Tibial nerve (tissue), 4 donors: ENCODE measurements at regions not wholly inside any gene's neighbourhood (a gene's known extent, or its start where the extent isn't known, plus 50 kb on each side); places are given as distances from the start of the nearest gene placed in this dataset.

Experiments
- DNase-seq, 2 donors: peaks; one replicate each; pipeline ENCODE4 v3.0.0-alpha.2; 2019; ENCODE audit warnings: low spot score in 2 of 2
- H3K27ac ChIP-seq, 4 donors: fragments of 200-600 bp; sonication (generic) in 3 of 4; one replicate each; pipeline ENCODE4 v1.5.1; 2017 to 2019; ENCODE audit warnings: mild to moderate bottlenecking in 1 of 4
- H3K27me3 ChIP-seq, 2 donors: fragments of 200-600 bp; sonication (generic) in 1 of 2; one replicate each; pipeline versions ENCODE4 v1.5.1 to v1.6.0; 2017 to 2019
- H3K36me3 ChIP-seq, 3 donors: fragments of 200-600 bp; sonication (generic); one replicate each; pipeline ENCODE4 v1.5.1; 2018 to 2019
- H3K4me1 ChIP-seq, 4 donors: fragments of 200-600 bp; sonication (generic) in 3 of 4; one replicate each; pipeline ENCODE4 v1.5.1; 2017 to 2019
- H3K4me3 ChIP-seq, 4 donors: fragments of 200-600 bp; sonication (generic) in 3 of 4; one replicate each; pipeline ENCODE4 v1.5.1; 2017 to 2019; ENCODE audit warnings: mild to moderate bottlenecking in 1 of 4, moderate library complexity in 1 of 4
- H3K9me3 ChIP-seq, 4 donors: fragments of 200-600 bp; sonication (generic) in 3 of 4; one replicate each; pipeline ENCODE4 v1.5.1; 2017 to 2019
- EP300 ChIP-seq, 2 donors: sonication (generic); formaldehyde crosslinking; IDR thresholded peaks; one replicate each; pipeline ENCODE4 v1.6.1; 2017; ENCODE audit warnings: antibody characterized with exemption in 2 of 2, mild to moderate bottlenecking in 1 of 2
- POLR2A ChIP-seq, 2 donors: fragments of 450-650 bp; IDR thresholded peaks; one replicate each; pipeline ENCODE4 v1.6.1; 2017; ENCODE audit warnings: antibody characterized with exemption in 2 of 2, mild to moderate bottlenecking in 2 of 2, moderate library complexity in 2 of 2
- WGBS, 2 donors: methylation state at CpG; one replicate each; pipeline ENCODE4 v1.1.5; 2018; 5-methylcytosine and 5-hydroxymethylcytosine counted together
- TF ChIP-seq, protein P1 (sequence below), 5 experiments: fragments of 200-600 bp in 3 of 5; fragments of 450-650 bp in 2 of 5; sonication (generic) in 3 of 5; IDR thresholded peaks; one replicate each; pipeline ENCODE4 v1.5.1; 2016 to 2019; ENCODE audit warnings: antibody characterized with exemption in 5 of 5, mild to moderate bottlenecking in 3 of 5, moderate library complexity in 2 of 5

DNA sequence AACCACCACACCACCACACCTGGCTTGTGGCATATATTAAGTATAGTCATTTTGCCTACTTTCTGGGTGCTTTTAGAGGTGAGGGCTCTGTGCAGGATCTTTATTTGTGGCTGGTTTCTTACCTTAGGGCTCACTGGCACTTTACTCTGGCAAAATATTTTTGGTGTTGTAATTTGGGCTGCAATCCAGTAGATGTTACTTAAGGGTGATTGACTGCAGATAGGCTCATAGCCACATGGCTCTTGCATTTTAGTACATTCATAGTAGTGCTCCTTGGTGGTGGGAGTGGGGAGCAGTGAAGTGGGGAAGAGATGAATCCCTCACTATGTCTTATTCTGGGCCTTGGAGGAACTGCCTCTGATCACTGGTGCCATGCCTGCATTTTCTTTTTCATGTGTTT, 376.1 kb upstream of the GRIN3A start:
- no peaks in the 10 kb centered on the region for H3K36me3 ChIP-seq

DNA sequence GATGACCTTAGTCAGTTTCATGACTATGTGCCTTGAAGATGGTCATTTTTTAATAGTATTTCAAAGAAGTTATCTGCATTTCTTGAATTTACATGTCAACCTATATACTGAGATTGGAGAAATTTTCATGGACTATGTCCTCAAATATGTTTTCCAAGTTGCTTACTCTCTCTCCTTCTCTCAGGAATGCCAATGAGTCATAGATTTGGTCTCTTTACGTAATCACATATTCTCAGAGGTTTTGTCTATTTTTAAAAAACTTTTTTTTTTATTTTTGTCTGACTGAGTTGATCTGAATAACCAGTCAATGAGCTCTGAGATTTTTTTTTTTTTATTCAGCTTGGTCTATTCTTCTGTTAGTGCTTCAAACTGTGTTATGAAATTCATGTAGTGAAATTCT, 374.7 kb upstream of the GRIN3A start:
- Histone ChIP-seq H3K27ac (no peak overlapping the region), H3K9me3 (peaks cover 0 to 20% (median 0%) of the 10 kb centered on the region in 4 donors), H3K36me3 (no peaks in the 10 kb centered on the region), H3K27me3 (no peaks in the 10 kb centered on the region), H3K4me1 (no peaks in the 10 kb centered on the region), H3K4me3 (no peak overlapping the region)
- 69 to 77% methylated on average over 1 of the region's 1 CpG for WGBS, 2 donors
- DNase-seq = no peak
- TF ChIP-seq POLR2A (IDR thresholded peaks at IDR 0.05) (no peak), EP300 (IDR thresholded peaks at IDR 0.05) (no peak)
- TF ChIP-seq, protein P1, sequence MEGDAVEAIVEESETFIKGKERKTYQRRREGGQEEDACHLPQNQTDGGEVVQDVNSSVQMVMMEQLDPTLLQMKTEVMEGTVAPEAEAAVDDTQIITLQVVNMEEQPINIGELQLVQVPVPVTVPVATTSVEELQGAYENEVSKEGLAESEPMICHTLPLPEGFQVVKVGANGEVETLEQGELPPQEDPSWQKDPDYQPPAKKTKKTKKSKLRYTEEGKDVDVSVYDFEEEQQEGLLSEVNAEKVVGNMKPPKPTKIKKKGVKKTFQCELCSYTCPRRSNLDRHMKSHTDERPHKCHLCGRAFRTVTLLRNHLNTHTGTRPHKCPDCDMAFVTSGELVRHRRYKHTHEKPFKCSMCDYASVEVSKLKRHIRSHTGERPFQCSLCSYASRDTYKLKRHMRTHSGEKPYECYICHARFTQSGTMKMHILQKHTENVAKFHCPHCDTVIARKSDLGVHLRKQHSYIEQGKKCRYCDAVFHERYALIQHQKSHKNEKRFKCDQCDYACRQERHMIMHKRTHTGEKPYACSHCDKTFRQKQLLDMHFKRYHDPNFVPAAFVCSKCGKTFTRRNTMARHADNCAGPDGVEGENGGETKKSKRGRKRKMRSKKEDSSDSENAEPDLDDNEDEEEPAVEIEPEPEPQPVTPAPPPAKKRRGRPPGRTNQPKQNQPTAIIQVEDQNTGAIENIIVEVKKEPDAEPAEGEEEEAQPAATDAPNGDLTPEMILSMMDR (IDR thresholded peaks at IDR 0.05) = no peak

More for the DNA sequence above, 376.1 kb upstream of the GRIN3A start:
- DNase-seq = no peak
- H3K27me3 ChIP-seq = no peaks in the 10 kb centered on the region
- TF ChIP-seq POLR2A (IDR thresholded peaks at IDR 0.05) = no peak
- TF ChIP-seq, protein P1 (IDR thresholded peaks at IDR 0.05) = no peak
- no peak for TF ChIP-seq EP300 (IDR thresholded peaks at IDR 0.05)
- H3K4me1 ChIP-seq = no peaks in the 10 kb centered on the region
- no peak overlapping the region for H3K4me3 ChIP-seq
- peaks cover 0 to 24% (median 0%) of the 10 kb centered on the region in 4 donors for H3K9me3 ChIP-seq
- no peak overlapping the region for H3K27ac ChIP-seq

DNA sequence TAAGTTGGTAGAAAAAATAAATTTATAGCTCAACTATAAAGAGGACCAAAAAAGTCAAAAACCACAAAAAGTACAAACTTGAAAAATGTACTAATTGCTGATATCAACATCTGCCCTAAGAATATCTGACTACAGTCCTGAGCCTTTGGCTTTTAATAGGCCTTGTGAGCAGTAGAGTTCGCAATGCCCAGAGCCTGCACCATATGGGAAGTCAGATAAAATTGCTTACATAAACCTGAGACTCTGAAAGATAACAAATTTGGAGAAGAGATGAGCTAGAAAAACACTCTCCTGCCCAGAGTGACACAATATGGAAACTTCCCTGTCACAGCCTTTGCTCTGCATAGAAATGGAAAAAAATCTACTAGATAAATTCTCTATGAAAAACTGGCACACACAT, 368.0 kb upstream of the GRIN3A start:
- no peak for DNase-seq
- Histone ChIP-seq H3K9me3 (peaks cover 0 to 4% (median 0%) of the 10 kb centered on the region in 4 donors), H3K27me3 (no peaks in the 10 kb centered on the region), H3K4me3 (no peak overlapping the region), H3K4me1 (no peaks in the 10 kb centered on the region), H3K36me3 (no peaks in the 10 kb centered on the region), H3K27ac (no peak overlapping the region)
- TF ChIP-seq POLR2A (IDR thresholded peaks at IDR 0.05) (no peak), EP300 (IDR thresholded peaks at IDR 0.05) (no peak)
- TF ChIP-seq, protein P1 (IDR thresholded peaks at IDR 0.05) = no peak
- WGBS, 2 donors = 72 to 93% methylated on average over 1 of the region's 1 CpG

DNA sequence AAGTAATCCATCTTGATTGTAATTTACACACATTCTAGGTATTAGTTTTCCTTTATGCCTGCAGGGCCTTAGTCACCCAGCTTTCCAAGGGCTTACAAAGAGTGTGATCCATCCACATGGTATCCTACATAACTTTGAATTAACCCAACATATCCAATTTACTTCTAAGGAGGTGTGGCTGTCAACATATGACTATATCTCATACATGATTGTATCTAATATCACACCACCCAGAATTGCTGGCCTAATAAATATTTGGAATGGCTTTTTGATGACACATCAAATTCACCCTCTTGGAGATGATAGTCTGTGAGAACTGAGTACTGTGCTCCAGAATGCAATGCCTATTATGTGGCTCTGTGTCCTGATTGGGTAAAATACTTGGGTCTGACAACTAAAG, 363.3 kb upstream of the GRIN3A start:
- TF ChIP-seq, protein P1 (IDR thresholded peaks at IDR 0.05) = no peak
- no peak for TF ChIP-seq POLR2A (IDR thresholded peaks at IDR 0.05)
- no peak for TF ChIP-seq EP300 (IDR thresholded peaks at IDR 0.05)
- Histone ChIP-seq H3K36me3 (no peaks in the 10 kb centered on the region), H3K27me3 (no peaks in the 10 kb centered on the region), H3K27ac (no peak overlapping the region), H3K4me3 (no peak overlapping the region), H3K9me3 (no peaks in the 10 kb centered on the region), H3K4me1 (no peaks in the 10 kb centered on the region)
- DNase-seq = no peak

DNA sequence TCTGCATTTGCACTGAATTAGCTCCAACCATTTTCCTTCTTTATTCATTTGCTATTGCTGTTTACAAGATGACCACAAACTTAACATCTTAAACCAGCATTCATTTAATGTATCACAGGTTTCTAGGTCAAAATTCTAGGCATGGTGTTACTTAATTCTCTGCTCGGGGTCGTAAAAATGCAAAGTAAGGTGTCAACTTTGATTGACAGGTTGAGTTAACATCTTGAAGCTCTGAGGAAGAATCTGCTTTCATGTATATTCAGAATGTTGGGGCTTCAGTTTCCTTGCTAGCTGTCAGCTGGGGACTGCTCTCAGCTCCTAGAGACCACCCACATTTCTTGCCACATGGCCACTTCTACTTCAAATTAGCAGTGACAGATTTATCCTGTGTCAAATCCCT, 348.7 kb upstream of the GRIN3A start:
- WGBS, 2 donors = 46 to 65% methylated on average over 2 of the region's 2 CpGs
- no peaks in the 10 kb centered on the region for H3K27me3 ChIP-seq
- no peak overlapping the region for H3K4me3 ChIP-seq
- no peak for DNase-seq
- no peaks in the 10 kb centered on the region for H3K9me3 ChIP-seq
- no peaks in the 10 kb centered on the region for H3K4me1 ChIP-seq
- no peaks in the 10 kb centered on the region for H3K36me3 ChIP-seq
- no peak overlapping the region for H3K27ac ChIP-seq
- TF ChIP-seq POLR2A (IDR thresholded peaks at IDR 0.05) = no peak
- TF ChIP-seq EP300 (IDR thresholded peaks at IDR 0.05) = no peak
- TF ChIP-seq, protein P1 (IDR thresholded peaks at IDR 0.05) = no peak
